HL-60 (cell line): ENCODE measurements at regions not wholly inside any gene's neighbourhood (a gene's known extent, or its start where the extent isn't known, plus 50 kb on each side); places are given as distances from the start of the nearest gene placed in this dataset.

Experiments
- GABPA ChIP-seq: IDR thresholded peaks from 2 replicates; pipeline ENCODE4 v1.6.1; 2012; ENCODE audit warnings: low read depth
- POLR2AphosphoS5 ChIP-seq: IDR thresholded peaks from 2 replicates; pipeline ENCODE4 v1.6.1; 2012; ENCODE audit warnings: low read depth
- SPI1 ChIP-seq: IDR thresholded peaks from 2 replicates; pipeline ENCODE4 v1.6.1; 2012; ENCODE audit warnings: low read depth, mild to moderate bottlenecking, borderline replicate concordance
- TF ChIP-seq, protein P1 (sequence below): IDR thresholded peaks from one replicate; pipeline ENCODE4 v1.5.1; 2011; ENCODE audit warnings: low read length, control low read depth, inconsistent platforms; ENCODE audit not compliant: insufficient read depth
- TF ChIP-seq, protein P2 (sequence below): IDR thresholded peaks from 2 replicates; pipeline ENCODE4 v1.6.1; 2012; ENCODE audit warnings: low read depth; ENCODE audit not compliant: insufficient replicate concordance

DNA sequence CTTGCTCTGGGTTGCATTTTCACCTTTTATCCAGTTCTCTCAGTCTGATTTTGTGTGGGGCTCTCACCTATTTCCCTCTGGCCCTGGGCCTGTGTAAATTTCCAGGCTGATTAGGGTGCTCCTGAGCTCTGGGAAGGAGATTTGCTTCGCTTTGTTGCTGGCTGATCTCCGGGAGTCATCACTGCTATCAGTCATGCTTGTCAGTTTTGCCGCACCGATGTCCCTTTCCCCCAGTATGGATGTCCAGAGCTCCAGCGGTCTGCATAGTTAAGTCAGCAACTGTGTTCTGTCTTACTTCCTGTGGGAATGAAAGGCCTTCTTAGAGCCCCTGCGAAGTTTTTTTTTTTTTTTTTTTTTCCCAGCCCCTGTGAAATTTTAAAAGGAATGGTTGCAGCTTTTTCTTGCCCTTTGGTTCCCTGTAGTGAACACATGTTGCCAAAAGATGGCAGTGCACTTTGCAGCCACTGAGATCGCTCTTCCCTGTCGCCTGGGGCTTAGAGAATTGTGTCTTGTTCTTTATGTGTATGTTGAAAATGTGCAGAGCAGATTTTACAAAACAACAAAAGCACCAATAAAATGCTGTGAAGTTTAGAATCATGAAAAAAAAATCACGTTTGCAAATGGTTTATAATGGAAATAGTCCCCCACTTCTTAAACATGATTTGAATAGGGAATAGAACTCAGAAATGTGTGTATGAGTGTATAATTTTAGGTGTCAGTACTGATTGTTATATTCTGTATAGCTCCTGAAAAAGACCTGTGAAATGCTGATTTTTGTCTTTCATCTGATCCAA lies 109.1 kb upstream of the SLC4A4 start:
- TF ChIP-seq, protein P1, sequence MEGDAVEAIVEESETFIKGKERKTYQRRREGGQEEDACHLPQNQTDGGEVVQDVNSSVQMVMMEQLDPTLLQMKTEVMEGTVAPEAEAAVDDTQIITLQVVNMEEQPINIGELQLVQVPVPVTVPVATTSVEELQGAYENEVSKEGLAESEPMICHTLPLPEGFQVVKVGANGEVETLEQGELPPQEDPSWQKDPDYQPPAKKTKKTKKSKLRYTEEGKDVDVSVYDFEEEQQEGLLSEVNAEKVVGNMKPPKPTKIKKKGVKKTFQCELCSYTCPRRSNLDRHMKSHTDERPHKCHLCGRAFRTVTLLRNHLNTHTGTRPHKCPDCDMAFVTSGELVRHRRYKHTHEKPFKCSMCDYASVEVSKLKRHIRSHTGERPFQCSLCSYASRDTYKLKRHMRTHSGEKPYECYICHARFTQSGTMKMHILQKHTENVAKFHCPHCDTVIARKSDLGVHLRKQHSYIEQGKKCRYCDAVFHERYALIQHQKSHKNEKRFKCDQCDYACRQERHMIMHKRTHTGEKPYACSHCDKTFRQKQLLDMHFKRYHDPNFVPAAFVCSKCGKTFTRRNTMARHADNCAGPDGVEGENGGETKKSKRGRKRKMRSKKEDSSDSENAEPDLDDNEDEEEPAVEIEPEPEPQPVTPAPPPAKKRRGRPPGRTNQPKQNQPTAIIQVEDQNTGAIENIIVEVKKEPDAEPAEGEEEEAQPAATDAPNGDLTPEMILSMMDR, result peak; percentile 19
- TF ChIP-seq POLR2AphosphoS5 (no peak), SPI1 (no peak), GABPA (no peak)
- TF ChIP-seq, protein P2, sequence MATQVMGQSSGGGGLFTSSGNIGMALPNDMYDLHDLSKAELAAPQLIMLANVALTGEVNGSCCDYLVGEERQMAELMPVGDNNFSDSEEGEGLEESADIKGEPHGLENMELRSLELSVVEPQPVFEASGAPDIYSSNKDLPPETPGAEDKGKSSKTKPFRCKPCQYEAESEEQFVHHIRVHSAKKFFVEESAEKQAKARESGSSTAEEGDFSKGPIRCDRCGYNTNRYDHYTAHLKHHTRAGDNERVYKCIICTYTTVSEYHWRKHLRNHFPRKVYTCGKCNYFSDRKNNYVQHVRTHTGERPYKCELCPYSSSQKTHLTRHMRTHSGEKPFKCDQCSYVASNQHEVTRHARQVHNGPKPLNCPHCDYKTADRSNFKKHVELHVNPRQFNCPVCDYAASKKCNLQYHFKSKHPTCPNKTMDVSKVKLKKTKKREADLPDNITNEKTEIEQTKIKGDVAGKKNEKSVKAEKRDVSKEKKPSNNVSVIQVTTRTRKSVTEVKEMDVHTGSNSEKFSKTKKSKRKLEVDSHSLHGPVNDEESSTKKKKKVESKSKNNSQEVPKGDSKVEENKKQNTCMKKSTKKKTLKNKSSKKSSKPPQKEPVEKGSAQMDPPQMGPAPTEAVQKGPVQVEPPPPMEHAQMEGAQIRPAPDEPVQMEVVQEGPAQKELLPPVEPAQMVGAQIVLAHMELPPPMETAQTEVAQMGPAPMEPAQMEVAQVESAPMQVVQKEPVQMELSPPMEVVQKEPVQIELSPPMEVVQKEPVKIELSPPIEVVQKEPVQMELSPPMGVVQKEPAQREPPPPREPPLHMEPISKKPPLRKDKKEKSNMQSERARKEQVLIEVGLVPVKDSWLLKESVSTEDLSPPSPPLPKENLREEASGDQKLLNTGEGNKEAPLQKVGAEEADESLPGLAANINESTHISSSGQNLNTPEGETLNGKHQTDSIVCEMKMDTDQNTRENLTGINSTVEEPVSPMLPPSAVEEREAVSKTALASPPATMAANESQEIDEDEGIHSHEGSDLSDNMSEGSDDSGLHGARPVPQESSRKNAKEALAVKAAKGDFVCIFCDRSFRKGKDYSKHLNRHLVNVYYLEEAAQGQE, result no peak
